Prostate gland (tissue), 2 donors: ENCODE measurements at regions not wholly inside any gene's neighbourhood (a gene's known extent, or its start where the extent isn't known, plus 50 kb on each side); places are given as distances from the start of the nearest gene placed in this dataset.

Experiments
- DNase-seq: peaks from one replicate; pipeline ENCODE4 v3.0.0-alpha.2; 2019; ENCODE audit warnings: low spot score
- H3K27ac ChIP-seq, 2 donors: fragments of 200-600 bp; sonication (generic); 2 replicates each; pipeline ENCODE4 v1.5.1; 2017 to 2019
- H3K27me3 ChIP-seq: fragments of 200-600 bp; sonication (generic); replicated peaks from 2 replicates; pipeline ENCODE4 v1.5.1; 2019; ENCODE audit not compliant: insufficient read depth
- H3K36me3 ChIP-seq, 2 donors: fragments of 200-600 bp; sonication (generic); 1 replicate in 1 of 2; 2 replicates in 1 of 2; pipeline versions ENCODE4 v1.5.1 to v1.8.1; 2017 to 2019
- H3K4me1 ChIP-seq: fragments of 200-600 bp; sonication (generic); replicated peaks from 2 replicates; pipeline ENCODE4 v1.5.1; 2019
- H3K4me3 ChIP-seq, 2 donors: fragments of 200-600 bp; sonication (generic); 2 replicates each; pipeline ENCODE4 v1.5.1; 2017 to 2019
- H3K9me3 ChIP-seq: fragments of 200-600 bp; sonication (generic); 2 replicates; pipeline ENCODE4 v1.5.1; 2017
- CTCF ChIP-seq, 4 experiments: fragments of 200-600 bp in 2 of 4; fragments of 450-650 bp in 2 of 4; sonication (generic) in 2 of 4; IDR thresholded peaks; 1 replicate in 3 of 4; 2 replicates in 1 of 4; pipeline ENCODE4 v1.5.1; 2016 to 2019; ENCODE audit warnings: antibody characterized with exemption in 4 of 4, mild to moderate bottlenecking in 2 of 4, moderate library complexity in 2 of 4
- POLR2A ChIP-seq: fragments of 450-650 bp; IDR thresholded peaks from one replicate; pipeline ENCODE4 v1.6.1; 2016; ENCODE audit warnings: antibody characterized with exemption, mild to moderate bottlenecking
- POLR2AphosphoS5 ChIP-seq: sonication (generic); formaldehyde crosslinking; IDR thresholded peaks from one replicate; pipeline ENCODE4 v1.6.1; 2017; ENCODE audit warnings: antibody characterized with exemption
- WGBS: methylation state at CpG from one replicate; pipeline ENCODE4 v1.1.5; 2018; 5-methylcytosine and 5-hydroxymethylcytosine counted together
- intact Hi-C: fragments of 100-400 bp; cut with DNase I; formaldehyde crosslinking; loops from one replicate; pipeline ENCODE4 v1.14.2; 2022

DNA sequence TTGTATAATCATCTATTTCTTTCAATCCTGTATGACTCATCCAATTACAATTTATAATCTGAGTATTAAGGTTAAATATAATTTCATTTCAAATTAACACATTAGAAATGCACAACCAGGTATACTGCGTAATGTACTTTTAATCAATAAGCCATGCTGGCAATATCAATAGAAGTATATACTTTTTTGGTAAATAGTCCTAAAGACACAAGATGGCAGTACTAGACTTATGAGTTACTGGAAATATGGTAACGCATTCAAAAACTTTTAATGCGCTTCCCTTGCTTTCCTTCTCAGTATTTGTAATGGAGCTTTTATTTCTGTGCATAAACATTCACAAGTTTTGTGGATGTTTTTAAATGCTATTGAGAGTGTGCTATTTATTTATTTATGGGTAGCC lies 1162.0 kb upstream of the TMPRSS15 start:
- Histone ChIP-seq H3K9me3 (no peaks in the 10 kb centered on the region), H3K4me3 (no peak overlapping the region), H3K27ac (no peak overlapping the region), H3K36me3 (no peaks in the 10 kb centered on the region), H3K4me1 (no peaks in the 10 kb centered on the region), H3K27me3 (no peaks in the 10 kb centered on the region)
- intact Hi-C loops, result no loop called here
- no peak for DNase-seq
- 90% methylated on average over 3 of the region's 3 CpGs for WGBS
- TF ChIP-seq POLR2A, result no peak
- TF ChIP-seq CTCF (IDR thresholded peaks at IDR 0.05), result no peak
- TF ChIP-seq POLR2AphosphoS5, result no peak

DNA sequence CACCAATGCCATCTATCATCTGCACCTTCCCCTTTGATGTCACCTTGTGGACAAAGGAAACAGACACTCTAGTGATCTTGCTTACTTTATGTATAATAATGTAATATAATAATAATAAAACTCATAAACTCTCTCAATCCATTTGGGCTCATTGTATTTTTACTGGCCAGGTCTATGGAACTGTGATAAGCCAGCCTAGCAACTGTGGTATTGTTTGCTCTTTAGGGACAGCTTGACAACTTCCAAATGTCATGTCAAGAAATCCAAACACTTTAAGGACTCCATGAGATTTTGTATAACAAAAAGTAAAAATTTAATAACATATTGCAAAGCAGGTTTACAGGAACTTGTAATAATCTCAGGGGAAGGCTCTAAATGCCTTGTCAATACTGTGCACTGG lies 1163.4 kb upstream of the TMPRSS15 start:
- no peak for DNase-seq
- Histone ChIP-seq H3K4me1 (no peaks in the 10 kb centered on the region), H3K9me3 (no peaks in the 10 kb centered on the region), H3K36me3 (no peaks in the 10 kb centered on the region), H3K27ac (no peak overlapping the region), H3K4me3 (no peak overlapping the region), H3K27me3 (no peaks in the 10 kb centered on the region)
- intact Hi-C loops, result no loop called here
- TF ChIP-seq POLR2A (no peak), POLR2AphosphoS5 (no peak), CTCF (IDR thresholded peaks at IDR 0.05) (no peak)

DNA sequence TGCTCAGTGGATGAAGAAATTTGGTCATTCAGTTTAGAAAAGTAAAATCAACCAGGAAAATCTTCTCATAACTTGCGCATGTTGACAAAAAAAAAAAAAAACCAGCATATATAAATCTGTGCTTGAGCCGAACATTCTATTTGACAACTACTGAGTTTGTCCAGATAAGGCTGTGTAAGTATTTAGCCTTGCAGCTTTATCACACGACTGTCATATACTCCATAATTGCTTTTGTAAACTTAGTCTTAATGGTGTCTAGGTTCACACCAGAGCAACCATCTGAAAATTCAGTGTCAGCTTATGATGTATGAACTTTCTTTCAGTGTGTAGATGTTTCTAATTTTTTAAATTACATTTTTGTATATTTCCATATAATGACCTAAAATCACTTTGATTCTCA lies 1173.8 kb upstream of the TMPRSS15 start:
- Histone ChIP-seq H3K9me3 (no peaks in the 10 kb centered on the region), H3K4me3 (no peak overlapping the region), H3K4me1 (no peaks in the 10 kb centered on the region), H3K27me3 (no peaks in the 10 kb centered on the region), H3K36me3 (no peaks in the 10 kb centered on the region), H3K27ac (no peak overlapping the region)
- DNase-seq, result no peak
- TF ChIP-seq POLR2A, result no peak
- TF ChIP-seq CTCF (IDR thresholded peaks at IDR 0.05), result no peak
- TF ChIP-seq POLR2AphosphoS5, result no peak
- WGBS, result 63% methylated on average over 3 of the region's 3 CpGs
- intact Hi-C loops, result no loop called here

DNA sequence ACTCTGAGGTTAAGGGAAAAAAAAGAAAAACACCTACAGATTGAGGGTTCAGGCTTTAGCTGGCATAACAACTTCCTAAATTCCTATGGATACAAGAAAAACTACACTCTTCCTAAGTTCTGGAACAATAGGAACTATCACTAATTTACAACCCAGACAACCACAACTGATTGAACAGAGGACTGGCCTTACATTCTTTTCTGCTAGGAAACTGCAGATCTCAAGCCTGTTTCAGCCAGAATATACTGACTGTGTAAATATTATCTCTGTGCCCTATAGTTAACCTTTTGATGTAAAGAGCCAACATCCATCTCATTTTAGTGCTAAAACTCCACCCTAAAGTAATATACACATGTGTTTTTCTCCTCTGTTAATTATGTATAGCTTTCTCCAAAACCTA lies 1186.5 kb upstream of the TMPRSS15 start:
- TF ChIP-seq POLR2A (no peak), POLR2AphosphoS5 (no peak), CTCF (IDR thresholded peaks at IDR 0.05) (no peak)
- intact Hi-C loops, result no loop called here
- Histone ChIP-seq H3K4me3 (no peak overlapping the region), H3K36me3 (no peaks in the 10 kb centered on the region), H3K27ac (no peak overlapping the region), H3K4me1 (no peaks in the 10 kb centered on the region), H3K9me3 (no peaks in the 10 kb centered on the region), H3K27me3 (no peaks in the 10 kb centered on the region)
- no peak for DNase-seq

- intact Hi-C loops, result no loop called here
- no peak overlapping the region for H3K4me3 ChIP-seq
- TF ChIP-seq CTCF (IDR thresholded peaks at IDR 0.05) (no peak), POLR2A (no peak), POLR2AphosphoS5 (no peak)
- 37% methylated on average over 4 of the region's 4 CpGs for WGBS
- no peaks in the 10 kb centered on the region for H3K9me3 ChIP-seq
- H3K36me3 ChIP-seq, result no peaks in the 10 kb centered on the region
- no peaks in the 10 kb centered on the region for H3K27me3 ChIP-seq
- DNase-seq, result no peak
- H3K4me1 ChIP-seq, result no peaks in the 10 kb centered on the region
- H3K27ac ChIP-seq, result no peak overlapping the region
These were observed 1199.5 kb upstream of the TMPRSS15 start for GRCh38 chr21:19603011-19603593.
